Keratinocyte (primary cell): ENCODE measurements at regions not wholly inside any gene's neighbourhood (a gene's known extent, or its start where the extent isn't known, plus 50 kb on each side); places are given as distances from the start of the nearest gene placed in this dataset.
A peak's percentile ranks its signal among the peaks of the same experiment; 100 is the strongest.

Experiments used
- EZH2 ChIP-seq: IDR thresholded peaks from one replicate; pipeline ENCODE4 v1.6.1; 2012; ENCODE audit warnings: inconsistent platforms, mild to moderate bottlenecking, low read length, moderate library complexity
- TF ChIP-seq, protein P1 (sequence below), 3 experiments: IDR thresholded peaks in 1 of 3; conservative IDR thresholded peaks in 1 of 3; optimal IDR thresholded peaks in 1 of 3; 2 replicates in 2 of 3; 3 replicates in 1 of 3; pipeline versions ENCODE3 to v1.5.1; 2011; ENCODE audit warnings: low read length in 3 of 3, mild to moderate bottlenecking in 3 of 3, moderate library complexity in 2 of 3, control low read depth in 1 of 3, inconsistent platforms in 1 of 3; ENCODE audit not compliant: insufficient read depth in 2 of 3; ENCODE audit errors: extremely low read depth in 1 of 3

DNA sequence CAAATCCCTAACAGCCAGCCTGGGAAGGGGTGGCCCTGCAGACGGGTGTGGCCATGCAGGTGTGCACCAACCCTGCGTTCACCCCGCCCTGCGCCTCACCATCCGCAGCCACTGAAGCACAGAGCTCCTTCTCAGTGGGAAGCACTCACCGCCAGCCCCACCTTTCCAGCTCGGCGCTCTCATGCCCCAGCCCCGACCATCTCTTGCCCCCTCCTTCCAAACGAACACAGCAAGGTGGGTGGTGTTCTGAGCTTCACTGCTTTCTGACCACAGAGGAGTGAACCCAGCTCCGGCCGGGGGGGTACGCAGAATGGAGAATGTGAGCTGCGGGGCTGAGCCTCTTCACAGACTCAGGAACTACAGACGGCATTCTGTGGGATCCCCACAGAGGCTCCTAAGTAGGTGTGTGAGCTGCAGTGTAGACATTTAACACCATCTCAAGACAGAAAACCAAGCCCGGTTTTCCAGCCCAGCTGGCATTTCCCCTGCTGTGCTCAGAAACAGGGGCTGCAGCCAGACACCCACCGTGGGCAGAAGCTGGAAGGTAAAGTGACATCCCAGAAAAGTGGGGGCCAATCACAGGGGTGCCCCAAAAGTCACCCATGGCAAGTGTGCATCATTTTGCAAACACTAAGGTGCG is 88.4 kb upstream of the RTL6 start:
- TF ChIP-seq EZH2 = peak; percentile 33
- TF ChIP-seq, protein P1, sequence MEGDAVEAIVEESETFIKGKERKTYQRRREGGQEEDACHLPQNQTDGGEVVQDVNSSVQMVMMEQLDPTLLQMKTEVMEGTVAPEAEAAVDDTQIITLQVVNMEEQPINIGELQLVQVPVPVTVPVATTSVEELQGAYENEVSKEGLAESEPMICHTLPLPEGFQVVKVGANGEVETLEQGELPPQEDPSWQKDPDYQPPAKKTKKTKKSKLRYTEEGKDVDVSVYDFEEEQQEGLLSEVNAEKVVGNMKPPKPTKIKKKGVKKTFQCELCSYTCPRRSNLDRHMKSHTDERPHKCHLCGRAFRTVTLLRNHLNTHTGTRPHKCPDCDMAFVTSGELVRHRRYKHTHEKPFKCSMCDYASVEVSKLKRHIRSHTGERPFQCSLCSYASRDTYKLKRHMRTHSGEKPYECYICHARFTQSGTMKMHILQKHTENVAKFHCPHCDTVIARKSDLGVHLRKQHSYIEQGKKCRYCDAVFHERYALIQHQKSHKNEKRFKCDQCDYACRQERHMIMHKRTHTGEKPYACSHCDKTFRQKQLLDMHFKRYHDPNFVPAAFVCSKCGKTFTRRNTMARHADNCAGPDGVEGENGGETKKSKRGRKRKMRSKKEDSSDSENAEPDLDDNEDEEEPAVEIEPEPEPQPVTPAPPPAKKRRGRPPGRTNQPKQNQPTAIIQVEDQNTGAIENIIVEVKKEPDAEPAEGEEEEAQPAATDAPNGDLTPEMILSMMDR (optimal IDR thresholded peaks at IDR 0.05 in 1 of 3, IDR thresholded peaks at IDR 0.05 in 1 of 3, conservative IDR thresholded peaks at IDR 0.05 in 1 of 3; ENCODE audit: extremely low read depth in 1 of 3, insufficient read depth in 2 of 3, low read length in 3 of 3) = no peak
